Muscle of leg (tissue), 3 donors: ENCODE measurements at regions not wholly inside any gene's neighbourhood (a gene's known extent, or its start where the extent isn't known, plus 50 kb on each side); places are given as distances from the start of the nearest gene placed in this dataset.
A peak's percentile ranks its signal among the peaks of the same experiment; 100 is the strongest.
"Not testable (repeated sequence)": the region's sequence is repeated elsewhere in the genome, so short reads cannot be mapped to it uniquely, and the experiment has no call there.

ENCODE experiments used
- DNase-seq: peaks from one replicate; pipeline ENCODE4 v3.0.0; 2013
- H3K27ac ChIP-seq: one replicate; pipeline ENCODE4 v1.5.1; 2013; ENCODE audit warnings: mild to moderate bottlenecking, low read length, control low read depth
- H3K27me3 ChIP-seq: one replicate; pipeline ENCODE4 v1.6.1; 2013; ENCODE audit warnings: low read length; ENCODE audit not compliant: control insufficient read depth, insufficient read depth
- H3K36me3 ChIP-seq: one replicate; pipeline ENCODE4 v1.6.1; 2013; ENCODE audit warnings: low read length; ENCODE audit not compliant: control insufficient read depth, insufficient read depth
- H3K4me1 ChIP-seq: one replicate; pipeline ENCODE4 v1.6.1; 2013; ENCODE audit warnings: low read length; ENCODE audit not compliant: control insufficient read depth, insufficient read depth
- H3K4me3 ChIP-seq: one replicate; pipeline ENCODE4 v1.5.1; 2013; ENCODE audit warnings: low read length, control low read depth
- H3K9me3 ChIP-seq: replicated peaks from 2 replicates; pipeline ENCODE4 v1.6.1; 2013; ENCODE audit warnings: low read depth, low read length; ENCODE audit not compliant: control insufficient read depth
- WGBS: methylation state at CpG from one replicate; pipeline ENCODE4 v1.1.5; 2013; ENCODE audit warnings: missing lambda C conversion rate; ENCODE audit not compliant: insufficient coverage; 5-methylcytosine and 5-hydroxymethylcytosine counted together

DNA sequence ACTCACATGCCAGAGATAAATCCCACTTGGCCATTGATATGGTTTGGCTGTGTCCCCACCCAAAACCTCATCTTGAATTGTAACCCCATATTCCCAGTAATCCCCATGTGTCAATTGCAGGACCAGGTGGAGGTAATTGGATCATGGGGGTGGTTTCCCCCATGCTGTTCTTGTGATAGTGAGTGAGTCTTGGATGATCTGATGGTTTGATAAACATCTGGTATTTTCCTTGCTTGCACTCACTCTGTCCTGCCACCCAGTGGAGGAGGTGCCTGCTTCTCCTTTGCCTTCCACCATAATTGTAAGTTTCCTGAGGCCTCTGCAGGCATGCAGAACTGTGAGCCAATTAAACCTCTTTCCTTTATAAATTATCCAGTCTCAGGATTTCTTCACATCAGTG is 50.4 kb upstream of the B3GAT2 start:
- H3K27ac ChIP-seq, DNase-seq, H3K4me1 ChIP-seq, H3K36me3 ChIP-seq, H3K27me3 ChIP-seq, H3K9me3 ChIP-seq, H3K4me3 ChIP-seq: not testable (repeated sequence)

DNA sequence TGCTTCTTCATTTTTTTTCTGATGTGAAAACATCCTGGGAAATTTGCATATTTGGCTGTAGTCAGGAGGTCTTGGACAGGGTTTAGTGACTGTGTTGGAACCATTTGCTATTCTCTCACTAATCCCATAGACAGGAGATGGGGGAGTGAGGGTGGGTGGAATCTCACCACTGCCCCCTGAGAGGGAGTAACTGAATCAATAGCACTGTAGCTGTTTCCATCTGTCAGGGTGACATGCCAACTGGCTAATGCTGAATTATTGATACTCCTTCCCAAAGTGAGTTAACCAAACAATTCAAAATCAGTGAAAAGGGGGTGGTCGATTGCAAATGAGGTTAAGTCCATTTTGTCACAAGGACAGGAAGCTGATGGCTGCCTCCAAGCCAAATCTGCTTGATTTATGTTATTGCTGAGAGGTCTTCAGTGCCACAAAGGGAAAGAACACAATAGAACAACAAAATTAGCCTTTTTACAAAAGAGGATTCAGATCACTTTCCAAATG is 55.1 kb upstream of the B3GAT2 start:
- DNase-seq = peak; percentile 71
- no peaks in the 10 kb centered on the region for H3K36me3 ChIP-seq
- H3K27me3 ChIP-seq = no peaks in the 10 kb centered on the region
- no CpG with 5 or more reads among the region's 1 CpG for WGBS
- H3K9me3 ChIP-seq = no peaks in the 10 kb centered on the region
- H3K27ac ChIP-seq = no peak overlapping the region
- no peak overlapping the region for H3K4me3 ChIP-seq
- H3K4me1 ChIP-seq = peaks cover 4% of the 10 kb centered on the region

DNA sequence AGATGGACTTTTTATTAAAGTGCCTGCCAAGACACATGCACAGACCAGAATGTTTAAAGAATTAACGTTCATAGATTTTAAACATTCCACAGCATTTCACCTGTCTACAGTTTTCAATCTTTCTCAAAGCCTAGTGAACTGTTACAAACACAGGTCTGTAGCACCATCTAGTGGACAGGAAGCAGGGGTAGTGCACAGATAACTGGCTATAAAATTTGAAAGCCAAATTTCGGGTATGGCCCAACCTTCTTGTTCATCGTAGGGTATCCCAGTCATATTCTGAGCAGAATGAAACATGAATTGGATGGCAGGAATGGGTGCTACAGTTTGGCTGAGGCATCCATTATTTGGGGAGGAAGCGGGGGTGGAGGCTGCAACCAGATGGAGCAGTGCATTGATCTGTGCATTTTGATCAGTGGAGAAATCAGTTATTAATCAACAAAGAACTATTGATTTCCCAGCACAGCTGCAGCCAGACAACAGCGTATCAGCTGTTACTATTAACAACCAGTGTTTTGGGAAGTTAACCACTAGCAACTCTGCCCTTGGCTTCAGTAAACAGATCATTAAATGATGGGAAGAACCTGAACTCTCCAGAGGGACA is 56.1 kb upstream of the B3GAT2 start:
- H3K27me3 ChIP-seq = no peaks in the 10 kb centered on the region
- H3K4me3 ChIP-seq = no peak overlapping the region
- 13% methylated on average over 2 of the region's 5 CpGs for whole genome bisulfite sequencing
- no peaks in the 10 kb centered on the region for H3K36me3 ChIP-seq
- peaks cover 4% of the 10 kb centered on the region for H3K4me1 ChIP-seq
- peak; percentile 82 for DNase-seq
- H3K27ac ChIP-seq = no peak overlapping the region
- H3K9me3 ChIP-seq = no peaks in the 10 kb centered on the region

DNA sequence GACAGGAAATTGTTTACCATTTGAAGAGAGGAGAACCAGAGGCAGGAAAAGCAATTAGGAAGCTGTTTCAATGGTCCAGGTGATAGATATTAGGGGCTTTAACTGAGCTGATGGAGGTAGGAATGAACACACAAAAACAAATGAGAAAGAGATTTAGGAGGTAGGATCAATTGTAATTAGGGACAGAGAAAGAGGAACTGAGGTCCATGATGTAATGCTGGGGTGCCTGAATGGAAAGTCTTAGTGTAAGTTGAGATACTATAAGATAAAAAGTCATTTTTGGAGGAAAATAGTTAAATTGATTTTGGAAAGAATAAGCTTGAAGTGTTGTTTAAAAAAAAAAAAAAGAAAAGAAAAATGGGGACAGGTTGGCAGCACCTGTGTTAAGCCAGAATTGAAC is 58.5 kb upstream of the B3GAT2 start:
- H3K4me1 ChIP-seq = peaks cover 4% of the 10 kb centered on the region
- no peaks in the 10 kb centered on the region for H3K27me3 ChIP-seq
- no peak for DNase-seq
- no peaks in the 10 kb centered on the region for H3K36me3 ChIP-seq
- no peak overlapping the region for H3K27ac ChIP-seq
- H3K9me3 ChIP-seq = no peaks in the 10 kb centered on the region
- no peak overlapping the region for H3K4me3 ChIP-seq

DNA sequence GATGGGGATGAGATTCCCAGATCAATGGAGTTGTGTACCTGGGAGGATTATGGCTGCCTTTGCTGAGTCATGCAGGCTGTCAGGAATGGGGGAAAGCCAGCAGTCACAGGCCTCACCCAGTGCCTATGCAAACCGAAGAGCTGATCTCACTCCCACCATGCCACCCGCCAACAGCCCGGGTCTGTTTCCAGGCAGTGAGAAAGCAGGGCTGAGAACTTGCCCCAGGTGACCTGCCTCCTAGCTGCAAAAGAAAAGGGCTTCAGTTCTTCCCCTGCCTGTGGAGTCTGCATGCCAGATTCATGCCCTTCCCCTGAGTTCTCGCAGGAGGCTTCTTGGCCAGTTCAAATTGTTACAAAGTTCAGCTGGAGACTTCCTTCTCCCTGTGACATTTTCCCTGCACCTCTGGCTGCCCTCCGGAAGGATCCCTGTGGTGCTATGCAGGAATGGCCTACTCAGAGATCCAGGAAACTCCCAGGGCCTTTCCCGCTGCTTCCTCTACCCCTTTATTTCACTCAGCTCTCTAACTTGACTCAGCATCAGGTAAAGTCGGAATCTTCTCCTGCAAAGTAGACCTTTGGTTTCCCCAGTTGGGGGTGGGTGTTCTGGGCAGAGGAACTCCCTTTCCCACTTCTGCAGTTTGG is 71.5 kb upstream of the B3GAT2 start:
- 56% methylated on average over 5 of the region's 7 CpGs for WGBS
- Histone ChIP-seq H3K4me1 (no peaks in the 10 kb centered on the region), H3K27ac (no peak overlapping the region), H3K36me3 (no peaks in the 10 kb centered on the region), H3K27me3 (no peaks in the 10 kb centered on the region), H3K9me3 (no peaks in the 10 kb centered on the region), H3K4me3 (no peak overlapping the region)
- DNase-seq = no peak

DNA sequence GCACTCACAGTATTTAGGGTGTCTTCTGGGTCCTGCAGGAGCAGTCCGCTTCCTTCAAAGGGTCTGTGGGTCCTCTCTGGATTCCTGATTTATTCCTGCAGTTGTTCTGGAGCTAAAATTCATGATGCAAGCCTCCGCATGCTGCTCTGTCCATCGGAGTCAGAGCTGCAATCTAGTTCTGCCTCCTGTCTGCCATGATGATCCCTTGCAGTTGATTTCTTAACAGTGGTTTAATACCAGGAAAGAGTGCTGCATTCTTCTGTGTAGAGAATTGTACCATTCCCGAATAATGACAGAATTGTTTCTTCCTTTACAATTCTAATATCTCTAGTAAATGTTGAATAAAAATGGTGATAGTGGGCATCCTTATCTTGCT is 72.0 kb upstream of the B3GAT2 start:
- H3K4me1 ChIP-seq = no peaks in the 10 kb centered on the region
- H3K27me3 ChIP-seq = no peaks in the 10 kb centered on the region
- H3K27ac ChIP-seq = no peak overlapping the region
- H3K4me3 ChIP-seq = no peak overlapping the region
- no peak for DNase-seq
- H3K36me3 ChIP-seq = no peaks in the 10 kb centered on the region
- 94% methylated on average over 3 of the region's 4 CpGs for WGBS
- no peaks in the 10 kb centered on the region for H3K9me3 ChIP-seq

DNA sequence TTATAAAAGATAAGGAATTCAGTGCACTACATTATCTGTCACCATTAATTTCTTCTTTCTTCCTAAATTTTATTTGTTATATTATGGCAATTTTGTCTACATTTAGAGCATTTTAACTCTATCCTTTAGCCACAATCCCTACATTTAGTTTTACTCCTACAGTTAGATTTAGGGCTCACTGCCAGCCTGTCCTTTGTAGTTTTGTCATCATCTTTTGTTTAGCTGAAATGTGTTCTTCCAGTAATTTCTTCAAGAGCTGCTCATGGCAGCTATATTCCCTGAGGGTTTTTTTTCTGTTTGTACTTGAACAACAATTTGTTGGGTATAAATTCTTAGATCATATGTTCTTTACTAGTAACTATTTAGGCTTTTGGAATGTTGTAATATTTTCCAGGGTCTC is 72.7 kb upstream of the B3GAT2 start:
- no peaks in the 10 kb centered on the region for H3K27me3 ChIP-seq
- DNase-seq = no peak
- no peaks in the 10 kb centered on the region for H3K4me1 ChIP-seq
- H3K4me3 ChIP-seq = no peak overlapping the region
- no peaks in the 10 kb centered on the region for H3K36me3 ChIP-seq
- no peak overlapping the region for H3K27ac ChIP-seq
- no peaks in the 10 kb centered on the region for H3K9me3 ChIP-seq

DNA sequence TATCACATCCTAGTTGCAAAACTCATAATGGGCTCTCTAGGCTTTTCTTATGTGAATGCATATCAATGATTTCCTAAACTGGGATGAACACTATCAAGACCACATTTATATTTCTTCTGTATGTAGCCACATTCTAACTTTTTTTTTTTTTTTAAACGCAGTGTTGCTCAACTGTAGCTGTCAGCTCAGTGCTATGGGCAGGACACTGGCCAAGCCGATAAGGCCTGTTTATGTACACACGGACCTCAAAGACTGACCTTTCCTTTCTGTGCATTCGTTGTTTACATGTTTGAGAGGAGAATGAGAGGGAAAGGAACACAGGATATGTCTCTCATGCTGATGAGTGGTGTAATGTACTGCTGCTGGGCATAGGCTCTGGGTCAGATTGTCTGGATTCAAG is 75.1 kb upstream of the B3GAT2 start:
- 61% methylated on average over 4 of the region's 4 CpGs for WGBS
- H3K4me3 ChIP-seq = no peak overlapping the region
- H3K36me3 ChIP-seq = no peaks in the 10 kb centered on the region
- no peak for DNase-seq
- H3K9me3 ChIP-seq = no peaks in the 10 kb centered on the region
- no peaks in the 10 kb centered on the region for H3K27me3 ChIP-seq
- no peak overlapping the region for H3K27ac ChIP-seq
- no peaks in the 10 kb centered on the region for H3K4me1 ChIP-seq

DNA sequence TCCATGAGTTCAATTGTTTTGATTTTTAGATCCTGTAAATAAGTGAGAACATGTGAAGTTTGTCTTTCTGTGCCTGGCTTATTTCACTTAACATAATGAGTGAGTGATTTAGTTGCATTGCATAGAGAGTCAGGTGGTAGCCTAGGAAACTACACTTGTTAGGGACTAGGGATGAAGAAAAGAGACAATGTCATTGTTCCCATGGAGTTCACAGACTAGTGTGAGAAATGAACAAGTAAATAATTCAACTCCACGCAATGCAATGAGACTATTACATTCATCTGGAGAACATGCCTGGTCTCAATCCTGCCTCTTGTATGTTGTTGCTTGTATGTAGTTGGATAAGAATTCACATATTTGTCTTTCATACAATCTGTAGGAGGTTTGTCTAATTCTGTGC is 76.3 kb upstream of the B3GAT2 start:
- no peak for DNase-seq
- no peaks in the 10 kb centered on the region for H3K4me1 ChIP-seq
- H3K36me3 ChIP-seq = no peaks in the 10 kb centered on the region
- no peak overlapping the region for H3K27ac ChIP-seq
- H3K27me3 ChIP-seq = no peaks in the 10 kb centered on the region
- no peak overlapping the region for H3K4me3 ChIP-seq
- WGBS = no CpG with 5 or more reads among the region's 1 CpG
- H3K9me3 ChIP-seq = no peaks in the 10 kb centered on the region

DNA sequence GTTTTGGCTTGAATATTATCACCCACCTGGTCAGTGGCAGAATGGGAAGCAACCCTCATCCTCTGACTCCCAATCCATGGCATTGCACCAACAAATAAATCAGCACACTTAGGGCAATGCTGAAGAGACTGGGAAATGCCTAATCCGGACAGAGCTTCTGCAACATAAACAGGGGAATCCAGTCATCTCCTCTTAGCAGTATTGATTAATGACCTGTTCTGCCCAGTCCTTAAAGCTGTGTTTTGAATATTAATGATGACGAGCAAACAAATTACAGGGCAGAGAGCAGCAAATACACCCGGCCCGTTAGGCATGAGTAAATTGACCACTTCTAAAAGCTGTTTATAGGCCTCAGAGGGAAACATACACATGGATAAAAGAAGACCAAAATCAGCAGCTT is 77.0 kb upstream of the B3GAT2 start:
- peaks cover 3% of the 10 kb centered on the region for H3K4me1 ChIP-seq
- WGBS = 60% methylated on average over 1 of the region's 4 CpGs
- no peaks in the 10 kb centered on the region for H3K36me3 ChIP-seq
- H3K27ac ChIP-seq = no peak overlapping the region
- DNase-seq = no peak
- no peak overlapping the region for H3K4me3 ChIP-seq
- H3K27me3 ChIP-seq = no peaks in the 10 kb centered on the region
- no peaks in the 10 kb centered on the region for H3K9me3 ChIP-seq
